Peyer's patch (tissue), 4 donors: ENCODE measurements at regions not wholly inside any gene's neighbourhood (a gene's known extent, or its start where the extent isn't known, plus 50 kb on each side); places are given as distances from the start of the nearest gene placed in this dataset.

Source experiments
- CTCF ChIP-seq, 6 experiments: fragments of 450-650 bp in 4 of 6; fragments of 200-600 bp in 2 of 6; sonication (generic) in 1 of 6; IDR thresholded peaks; one replicate each; pipeline ENCODE4 v1.5.1; 2017 to 2019; ENCODE audit warnings: antibody characterized with exemption in 6 of 6, mild to moderate bottlenecking in 3 of 6, moderate library complexity in 1 of 6
- POLR2A ChIP-seq, 2 donors: fragments of 450-650 bp; IDR thresholded peaks; one replicate each; pipeline ENCODE4 v1.5.1; 2017; ENCODE audit warnings: antibody characterized with exemption in 2 of 2, mild to moderate bottlenecking in 2 of 2, moderate library complexity in 2 of 2

- no peak for TF ChIP-seq CTCF (IDR thresholded peaks at IDR 0.05)
- no peak for TF ChIP-seq POLR2A (IDR thresholded peaks at IDR 0.05)
Measured at GRCh38 chr22:47406896-47407295, 644.4 kb downstream of the TBC1D22A start.
